ENCODE measurements at regions not wholly inside any gene's neighbourhood (a gene's known extent, or its start where the extent isn't known, plus 50 kb on each side); places are given as distances from the start of the nearest gene placed in this dataset.

GRCh38 chr7:153090209-153090608, 330.7 kb downstream of the ACTR3B start:
- no peak overlapping the region for H2BK5ac ChIP-seq (ENCODE audit: low read depth, low read length, poor library complexity, severe bottlenecking)
- H2AK5ac ChIP-seq (ENCODE audit: low read depth, low read length): no peak overlapping the region
- no peak overlapping the region for H3K4me2 ChIP-seq (ENCODE audit: low read depth, low read length)
- no peak overlapping the region for H2AFZ ChIP-seq (replicated peaks; ENCODE audit: low read length, poor library complexity)
- dilution Hi-C loops (cut with HindIII; ENCODE audit: low sequenced_read_pairs, unreplicated experiment): no loop called here
- H3K23ac ChIP-seq (ENCODE audit: low read depth, low read length): no peak overlapping the region
- no peaks in the 10 kb centered on the region for H3K79me1 ChIP-seq (ENCODE audit: low read depth in 1 of 2, low read length in 2 of 2)
- no peak overlapping the region for H3K14ac ChIP-seq (replicated peaks; ENCODE audit: low read depth, low read length)
- no peak overlapping the region for H4K91ac ChIP-seq (ENCODE audit: insufficient read depth, low read depth, low read length)
- no peak overlapping the region for H3K27ac ChIP-seq (ENCODE audit: insufficient read depth, low read length)
- no peaks in the 10 kb centered on the region for H3K9me1 ChIP-seq (ENCODE audit: insufficient read depth, low read length)
- TF ChIP-seq MXI1 (IDR thresholded peaks at IDR 0.05; ENCODE audit: borderline replicate concordance, low read depth, low read length) (no peak), SMC3 (IDR thresholded peaks at IDR 0.05; ENCODE audit: low read depth, low read length) (no peak), NFE2L2 (IDR thresholded peaks at IDR 0.05; ENCODE audit: low read depth, low read length) (no peak), FOS (IDR thresholded peaks at IDR 0.05; ENCODE audit: low read depth, low read length) (no peak), USF2 (IDR thresholded peaks at IDR 0.05; ENCODE audit: low read depth, low read length) (no peak), RAD21 (IDR thresholded peaks at IDR 0.05; ENCODE audit: low read length) (no peak), BHLHE40 (IDR thresholded peaks at IDR 0.05; ENCODE audit: low read depth, low read length) (no peak), ELK1 (IDR thresholded peaks at IDR 0.05; ENCODE audit: borderline replicate concordance, low read depth, low read length) (no peak), CEBPB (IDR thresholded peaks at IDR 0.05; ENCODE audit: low read depth, low read length) (no peak), MAZ (IDR thresholded peaks at IDR 0.05; ENCODE audit: borderline replicate concordance, low read depth, low read length) (no peak), CHD1 (IDR thresholded peaks at IDR 0.05; ENCODE audit: low read depth, low read length) (no peak), RCOR1 (IDR thresholded peaks at IDR 0.05; ENCODE audit: insufficient replicate concordance, low read length) (no peak), RFX5 (IDR thresholded peaks at IDR 0.05; ENCODE audit: low read depth, low read length) (no peak), CTCF (conservative IDR thresholded peaks at IDR 0.05; ENCODE audit: low read depth, low read length) (no peak)
- no peaks in the 10 kb centered on the region for H3K4me1 ChIP-seq (ENCODE audit: control insufficient read depth, insufficient read depth, low read length)
- no peak overlapping the region for H3K56ac ChIP-seq (ENCODE audit: extremely low read depth, insufficient read depth, low read length)
- no TSS peak for BruUV-seq (replicated peaks)
- no peak for DNase-seq
- H3K18ac ChIP-seq (ENCODE audit: low read depth, low read length): no peak overlapping the region
- no peak overlapping the region for H2AK9ac ChIP-seq (replicated peaks; ENCODE audit: low read depth, low read length, poor library complexity)
- ChIA-PET POLR2A (ENCODE audit: unreplicated experiment) (no interaction called here), CTCF (no interaction called here)
- 100% methylated on average over 1 of the region's 3 CpGs; no CpG with 5 or more reads in 1 of the 2 experiments for WGBS, 2 experiments (ENCODE audit: extremely low coverage in 2 of 2, insufficient read length in 1 of 2)
- intact Hi-C loops (cut with micrococcal nuclease): no loop called here
- no peak overlapping the region for H3K4me3 ChIP-seq (ENCODE audit: insufficient read depth, low read depth, low read length)
- no peaks in the 10 kb centered on the region for H3K27me3 ChIP-seq (ENCODE audit: control insufficient read depth, insufficient read depth, low read length)
- no peaks in the 10 kb centered on the region for H3K36me3 ChIP-seq (ENCODE audit: control insufficient read depth, insufficient read depth, low read length)
- no peak overlapping the region for H4K5ac ChIP-seq (ENCODE audit: low read depth, low read length)
- H3K9ac ChIP-seq (ENCODE audit: low read depth, low read length): no peak overlapping the region
- no peaks in the 10 kb centered on the region for H4K20me1 ChIP-seq (ENCODE audit: insufficient read depth, low read length)
- no peak overlapping the region for H3K4ac ChIP-seq (ENCODE audit: low read depth, low read length)
- H4K8ac ChIP-seq (ENCODE audit: low read depth in 2 of 2, low read length in 2 of 2): no peak overlapping the region
- H2BK20ac ChIP-seq (ENCODE audit: low read depth, low read length): no peak overlapping the region
- no peak overlapping the region for H2BK120ac ChIP-seq (ENCODE audit: low read depth, low read length)
- no peak overlapping the region for H2BK15ac ChIP-seq (ENCODE audit: low read depth, low read length)
- H3K9me3 ChIP-seq (ENCODE audit: control insufficient read depth, insufficient read depth, low read length): peaks cover 27% of the 10 kb centered on the region
- no peak for ATAC-seq (ENCODE audit: low read depth)
- in situ Hi-C loops (cut with MboI; ENCODE audit: low sequenced_read_pairs): no loop called here
